GM18907 (cell line): ENCODE measurements at regions not wholly inside any gene's neighbourhood (a gene's known extent, or its start where the extent isn't known, plus 50 kb on each side); places are given as distances from the start of the nearest gene placed in this dataset.
"Not testable (repeated sequence)": the region's sequence is repeated elsewhere in the genome, so short reads cannot be mapped to it uniquely, and the experiment has no call there.

Experiments used
- ATAC-seq: cut with Tn5 transposase; IDR thresholded peaks from one replicate; pipeline ENCODE4 v1.9.1; 2021; ENCODE audit warnings: mild to moderate bottlenecking, moderate library complexity; ENCODE audit not compliant: unreplicated experiment

DNA sequence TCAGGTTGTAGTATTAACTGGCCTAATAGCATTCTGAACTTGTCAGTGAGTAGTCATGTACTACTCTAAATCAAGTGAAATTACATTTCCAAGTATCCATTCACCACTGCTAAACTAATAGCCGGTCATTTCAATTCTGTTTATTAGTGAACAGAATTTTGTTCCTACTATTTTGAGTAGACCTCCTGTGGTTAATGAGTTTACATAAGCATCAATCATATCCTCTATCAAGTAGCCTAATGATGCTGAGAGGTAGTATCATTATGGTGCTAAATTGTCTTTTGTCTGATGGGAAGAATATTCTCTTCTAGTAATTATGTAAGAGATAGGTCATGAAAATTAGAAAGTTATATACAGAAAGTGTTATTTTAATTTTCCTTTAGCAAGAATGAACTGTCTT, 602.8 kb downstream of the KCNT2 start:
- ATAC-seq, result no peak

DNA sequence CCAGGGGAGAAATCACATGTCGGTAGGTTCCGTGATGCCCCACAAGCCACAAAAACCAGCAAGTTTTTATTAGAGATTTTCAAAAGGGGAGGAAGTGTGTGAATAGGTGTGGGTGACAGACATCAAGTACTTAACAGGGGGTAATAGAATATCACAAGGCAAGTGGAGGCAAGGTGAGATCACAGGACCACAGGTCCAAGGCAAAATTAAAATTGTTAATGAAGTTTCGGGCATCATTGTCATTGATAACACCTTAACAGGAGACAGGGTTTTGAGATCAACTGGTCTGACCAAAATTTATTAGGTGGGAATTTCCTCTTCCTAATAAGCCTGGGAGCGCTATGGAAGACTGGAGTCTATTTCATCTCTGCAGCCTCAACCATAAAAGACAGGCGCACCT, 603.9 kb downstream of the KCNT2 start:
- not testable (repeated sequence) for ATAC-seq

DNA sequence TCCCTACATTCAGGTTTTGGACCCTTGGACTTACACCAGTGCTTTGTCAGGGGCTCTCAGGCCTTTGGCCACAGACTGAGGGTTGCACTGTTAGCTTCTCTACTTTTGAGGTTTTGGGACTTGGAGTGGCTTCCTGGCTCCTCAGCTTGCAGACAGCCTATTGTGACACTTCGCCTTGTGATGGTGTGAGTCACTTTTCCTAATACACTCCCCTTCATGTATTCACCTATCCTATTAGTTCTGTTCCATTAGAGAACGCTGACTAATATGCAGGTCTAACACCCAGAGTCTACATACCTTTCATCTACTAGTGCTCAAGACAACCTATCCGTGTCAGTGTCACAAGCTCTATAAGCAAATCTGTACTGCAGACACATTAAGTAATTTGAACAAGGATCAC, 605.3 kb downstream of the KCNT2 start:
- no peak for ATAC-seq

DNA sequence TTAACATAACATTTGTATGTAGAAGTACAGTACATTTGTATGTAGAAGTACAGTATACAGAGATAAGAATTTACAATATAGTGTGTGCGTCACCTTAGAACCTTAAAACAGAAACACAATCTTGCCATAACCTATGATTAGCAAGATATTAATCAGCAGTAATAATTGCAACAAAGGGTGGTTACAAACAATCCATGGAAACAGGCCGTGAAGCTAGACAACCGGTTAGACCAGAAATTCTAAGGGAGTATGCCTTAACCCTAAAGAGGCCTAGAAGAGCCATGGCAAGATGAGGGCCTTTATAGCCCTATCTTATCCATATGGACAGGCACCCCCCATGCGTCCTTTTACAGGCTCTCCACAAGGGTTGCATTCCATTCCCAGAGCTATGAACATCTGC, 605.9 kb downstream of the KCNT2 start:
- not testable (repeated sequence) for ATAC-seq

DNA sequence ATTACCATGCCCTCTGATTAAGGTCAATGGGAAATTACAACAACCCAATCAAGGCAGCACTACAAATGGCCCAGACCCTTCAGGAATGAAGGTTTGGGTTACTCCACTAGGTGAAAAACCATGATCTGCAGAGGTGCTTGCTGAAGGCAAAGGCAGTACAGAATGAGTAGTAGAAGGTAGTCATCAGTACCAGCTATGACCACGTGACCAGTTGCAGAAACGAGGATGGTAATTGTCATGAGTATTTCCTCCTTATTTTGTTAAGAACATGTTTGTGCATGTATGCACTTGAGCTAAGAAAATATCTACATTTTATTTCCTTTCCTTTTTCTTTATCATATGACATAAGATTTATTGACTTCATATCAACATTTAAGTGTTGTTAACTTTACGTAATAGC, 607.1 kb downstream of the KCNT2 start:
- no peak for ATAC-seq

DNA sequence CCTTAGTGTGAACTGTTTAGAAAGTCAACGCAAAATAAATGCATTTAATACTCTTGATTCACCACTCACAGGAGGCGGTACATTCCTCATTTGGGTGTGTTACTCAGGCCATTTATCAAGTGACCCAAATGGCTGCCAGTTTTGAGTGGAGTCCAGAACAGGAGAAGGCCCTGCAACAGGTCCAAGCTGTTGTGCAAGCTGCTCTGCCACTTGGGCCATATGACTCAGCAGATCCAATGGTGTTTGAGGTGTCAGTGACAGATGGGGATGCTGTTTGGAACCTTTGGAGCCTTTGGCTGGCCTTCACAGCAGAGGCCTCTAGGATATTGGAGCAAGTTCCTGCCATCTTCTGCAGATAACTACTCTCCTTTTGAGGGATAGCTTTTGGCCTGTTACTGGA, 609.2 kb downstream of the KCNT2 start:
- ATAC-seq, result no peak

DNA sequence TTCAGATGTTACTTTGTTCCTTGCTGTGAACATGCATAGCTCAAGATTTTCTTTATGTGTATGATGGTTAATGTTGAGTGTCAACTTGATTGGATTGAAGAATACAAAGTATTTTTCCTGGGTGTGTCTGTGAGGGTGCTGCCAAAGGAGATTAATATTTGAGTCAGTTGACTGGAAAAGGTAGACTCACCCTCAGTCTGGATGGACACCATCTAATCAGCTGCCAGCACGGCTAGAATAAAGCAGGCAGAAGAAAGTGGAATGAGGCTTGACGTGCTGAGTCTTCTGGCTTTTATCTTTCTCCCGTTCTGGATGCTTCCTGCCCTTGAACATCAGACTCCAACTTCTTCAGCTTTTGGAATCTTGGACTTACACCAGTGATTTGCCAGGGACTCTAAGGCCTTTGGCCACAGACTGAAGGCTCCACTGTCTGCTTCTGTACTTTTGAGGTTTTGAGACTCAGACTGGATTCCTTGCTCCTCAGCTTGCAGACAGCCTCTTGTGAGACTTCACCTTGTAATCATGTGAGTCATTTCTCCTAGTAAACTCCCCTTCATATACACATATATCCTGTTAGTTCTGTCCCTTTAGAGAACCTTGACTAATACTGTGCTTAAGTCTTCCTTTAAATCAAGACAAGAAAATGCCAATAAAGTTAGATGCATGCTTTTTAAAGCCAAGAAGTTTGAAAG, 626.6 kb downstream of the KCNT2 start:
- no peak for ATAC-seq

DNA sequence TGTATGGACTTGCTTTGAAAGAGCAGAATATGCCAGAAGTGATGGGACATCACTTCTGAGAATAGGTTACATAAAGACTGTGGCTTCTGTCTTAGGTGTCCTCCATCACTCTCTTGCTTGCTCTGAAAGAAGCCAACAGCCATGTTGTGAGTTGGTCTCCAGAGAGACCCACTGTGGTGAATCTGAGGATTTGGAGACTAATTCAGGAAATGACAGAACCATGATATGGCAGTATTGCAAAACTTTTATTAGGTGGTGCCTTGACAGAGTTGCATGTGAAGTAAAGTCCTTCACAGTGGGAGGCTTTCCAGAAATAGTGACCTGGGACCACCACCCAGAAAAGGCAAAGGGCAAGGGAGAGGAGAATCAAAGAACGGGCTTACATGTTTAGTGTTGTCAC, 628.6 kb downstream of the KCNT2 start:
- no peak for ATAC-seq

DNA sequence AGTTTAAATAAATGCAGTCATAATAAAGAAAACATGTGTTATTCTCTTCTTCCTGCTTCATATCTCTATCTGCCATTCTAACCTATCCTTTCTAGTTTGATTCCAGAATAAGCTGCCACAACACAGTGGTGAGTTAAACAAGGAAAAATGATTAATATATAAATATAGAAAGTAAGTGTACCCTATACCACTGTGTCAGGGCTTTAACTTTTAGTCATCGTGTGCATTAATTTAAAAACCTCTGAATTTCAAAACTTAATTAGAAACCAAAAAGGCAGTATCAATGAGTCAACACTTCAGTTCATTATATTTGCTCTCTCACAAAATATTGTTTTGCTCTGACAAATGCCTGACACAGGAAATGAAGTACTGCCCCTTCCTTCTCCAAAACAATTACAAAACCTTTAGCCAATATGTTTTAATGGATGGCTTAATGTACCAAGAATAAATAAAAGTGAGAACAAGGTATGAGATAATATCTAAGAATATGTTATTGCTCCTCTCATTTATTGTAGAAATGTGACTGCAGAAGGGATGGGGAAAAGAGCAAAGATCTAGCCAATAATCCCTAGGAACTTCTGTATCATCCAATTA, 634.8 kb downstream of the KCNT2 start:
- ATAC-seq, result no peak

DNA sequence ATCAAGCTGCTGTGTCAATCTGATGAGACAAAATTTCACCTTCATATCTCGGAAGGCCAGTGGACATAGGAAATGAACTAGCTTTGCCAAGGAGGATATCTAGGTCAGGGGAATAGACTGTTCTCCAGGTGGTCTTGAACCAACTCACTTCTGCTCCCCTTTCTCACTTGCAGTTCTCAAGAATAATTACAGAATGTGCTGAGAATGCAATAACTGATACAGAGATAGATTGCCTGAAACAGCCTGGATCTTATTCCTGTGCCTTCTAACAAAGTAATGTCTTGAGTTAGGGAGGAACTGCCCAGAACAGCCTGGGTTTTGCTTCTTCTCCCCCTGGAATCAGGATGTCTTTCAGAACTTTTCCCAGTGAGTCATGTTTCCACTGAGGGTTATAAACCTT, 636.7 kb downstream of the KCNT2 start:
- no peak for ATAC-seq

DNA sequence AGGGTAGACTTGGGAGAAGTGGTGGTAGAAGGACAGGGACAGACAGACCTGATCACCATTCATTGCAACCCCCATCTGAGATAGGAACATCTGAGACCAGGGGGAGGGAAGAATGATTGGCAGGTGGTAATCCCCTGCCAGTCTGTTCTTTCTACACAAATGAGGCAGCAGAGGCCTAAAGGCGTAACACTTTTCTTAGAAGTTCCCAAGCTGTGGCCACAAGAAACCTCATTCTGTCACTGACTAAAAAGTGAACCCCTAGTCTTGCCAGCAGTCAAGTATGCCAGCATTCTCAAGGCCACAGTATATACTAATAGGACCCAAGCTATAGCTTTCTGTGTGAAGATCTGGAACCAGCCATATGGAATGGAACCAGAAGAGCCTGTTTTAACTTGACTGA, 638.0 kb downstream of the KCNT2 start:
- ATAC-seq, result peak; percentile 41

DNA sequence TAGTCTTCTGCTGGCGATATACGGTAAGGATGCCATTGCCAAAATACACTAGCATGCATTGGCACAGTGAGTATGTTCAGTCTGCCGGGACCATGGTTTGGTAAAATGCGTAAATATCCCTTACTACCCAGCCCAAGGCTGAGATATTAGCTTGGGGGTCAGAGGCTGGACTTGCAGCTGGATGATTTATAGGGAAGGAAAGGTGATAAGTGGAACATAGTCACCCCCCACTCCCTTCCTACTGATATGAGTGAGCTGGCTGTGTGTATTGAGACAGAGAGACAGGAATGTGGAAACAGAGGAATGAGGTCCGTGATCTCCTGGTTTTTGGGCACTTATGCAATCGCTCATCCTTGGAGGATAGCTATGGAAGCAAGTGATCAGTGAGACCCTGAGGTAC, 642.8 kb downstream of the KCNT2 start:
- no peak for ATAC-seq

DNA sequence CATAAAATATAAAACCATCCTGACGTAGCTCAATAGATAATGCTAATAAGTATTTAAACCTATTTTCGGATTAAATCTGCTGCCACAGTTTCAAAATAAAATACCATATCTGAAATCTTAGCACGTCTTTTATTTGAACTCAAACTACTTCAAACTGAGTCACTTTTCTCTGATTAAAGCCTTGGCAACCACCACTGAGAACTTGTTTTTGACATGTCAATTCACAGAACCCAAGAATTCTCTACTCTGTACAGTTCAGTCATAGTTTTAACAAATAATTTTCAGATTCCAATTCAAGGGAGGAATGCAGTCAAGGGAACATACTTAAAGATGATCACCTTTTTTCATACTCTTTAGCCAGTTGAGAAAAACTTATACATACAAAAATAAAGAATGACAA, 643.2 kb downstream of the KCNT2 start:
- no peak for ATAC-seq

DNA sequence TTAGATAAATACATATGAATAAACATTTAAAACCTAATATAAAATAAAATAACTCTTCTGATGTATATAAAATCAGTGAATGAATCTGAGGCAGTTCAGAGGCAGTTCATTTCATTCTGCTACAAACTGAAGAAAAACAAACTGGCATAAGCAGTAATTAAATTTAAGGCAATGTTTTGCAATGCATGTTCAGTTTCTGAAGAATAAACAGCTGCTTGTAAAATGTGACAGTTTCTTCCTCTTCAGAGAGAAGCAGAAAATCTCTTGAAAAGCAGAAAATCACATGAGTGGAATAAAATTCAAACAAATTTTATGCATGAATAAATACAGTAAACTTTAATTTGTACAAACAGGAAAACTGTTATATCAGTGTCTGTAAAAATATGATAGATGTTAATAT, 643.7 kb downstream of the KCNT2 start:
- no peak for ATAC-seq

DNA sequence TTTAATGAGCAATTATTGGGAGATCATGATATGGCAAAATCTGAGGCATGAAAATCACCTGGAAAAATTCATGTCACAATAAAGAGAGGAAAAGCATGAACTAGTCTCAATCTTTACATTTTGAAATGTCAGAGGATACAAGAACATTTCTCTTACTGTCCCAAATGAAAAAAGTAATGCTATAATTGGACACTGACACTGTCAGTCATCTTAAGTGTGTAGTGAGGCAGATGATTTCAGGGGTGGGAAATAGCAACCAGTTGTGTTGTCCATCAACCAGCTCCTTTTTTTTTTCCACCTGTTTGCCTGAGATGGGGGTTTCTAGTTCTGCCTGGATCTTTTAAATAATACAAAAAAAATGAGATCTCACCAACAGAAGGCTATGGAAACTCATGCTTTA, 646.2 kb downstream of the KCNT2 start:
- ATAC-seq, result no peak

DNA sequence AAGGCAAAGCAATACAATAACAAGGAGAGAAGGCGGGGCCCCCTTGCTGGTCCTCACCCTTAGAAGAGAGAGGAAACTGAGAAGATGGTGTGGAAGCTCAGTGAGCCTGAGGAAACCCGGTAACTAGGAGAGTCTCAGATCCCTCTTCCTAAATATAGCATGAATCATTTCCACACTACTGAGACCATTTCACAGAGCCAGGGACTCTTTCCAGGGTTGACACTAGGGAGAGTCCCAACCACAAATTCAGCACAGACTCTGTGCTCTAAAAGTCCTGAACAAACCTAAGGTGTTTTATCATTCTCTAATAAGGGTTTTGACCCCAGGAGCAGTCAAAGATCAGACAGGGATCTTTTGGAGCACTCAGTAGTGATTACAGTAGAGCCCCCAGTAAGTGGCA, 647.7 kb downstream of the KCNT2 start:
- no peak for ATAC-seq

DNA sequence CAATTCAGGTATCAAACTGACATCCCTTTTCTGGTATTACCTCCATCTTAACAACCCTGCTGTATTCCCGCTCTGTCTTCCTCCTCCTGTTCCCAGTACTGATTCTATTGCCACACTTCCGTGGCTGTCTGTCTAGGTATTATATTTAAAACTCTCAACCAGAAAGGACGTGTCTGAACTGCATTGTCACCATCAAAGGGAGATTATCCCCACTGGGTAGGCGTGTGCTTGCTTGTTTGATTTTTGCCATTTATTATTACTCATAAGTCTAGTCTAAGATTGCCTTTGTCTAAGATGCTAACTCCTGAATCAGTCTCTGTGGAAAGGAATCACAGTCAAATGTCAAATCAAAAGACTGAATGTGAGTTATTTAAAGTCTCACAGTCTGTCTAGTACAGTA, 650.1 kb downstream of the KCNT2 start:
- ATAC-seq, result no peak

DNA sequence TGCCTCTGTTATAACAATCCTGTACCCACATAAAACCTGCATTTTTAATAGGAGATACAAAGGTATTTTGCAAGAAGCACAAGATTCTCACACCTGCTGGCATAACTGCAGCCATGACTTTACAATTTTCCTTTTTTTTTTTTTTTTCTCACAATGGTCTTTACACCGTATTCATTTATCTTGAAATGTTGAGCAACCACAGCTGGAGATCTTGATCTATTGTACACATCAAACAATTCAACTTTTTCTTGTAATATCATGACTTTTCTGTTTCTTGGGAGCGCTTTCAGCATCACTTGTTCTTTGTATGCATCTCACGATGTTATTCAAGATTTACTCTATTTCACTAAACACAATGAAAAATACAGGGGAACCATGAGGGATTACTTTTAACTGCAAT, 651.4 kb downstream of the KCNT2 start:
- no peak for ATAC-seq

DNA sequence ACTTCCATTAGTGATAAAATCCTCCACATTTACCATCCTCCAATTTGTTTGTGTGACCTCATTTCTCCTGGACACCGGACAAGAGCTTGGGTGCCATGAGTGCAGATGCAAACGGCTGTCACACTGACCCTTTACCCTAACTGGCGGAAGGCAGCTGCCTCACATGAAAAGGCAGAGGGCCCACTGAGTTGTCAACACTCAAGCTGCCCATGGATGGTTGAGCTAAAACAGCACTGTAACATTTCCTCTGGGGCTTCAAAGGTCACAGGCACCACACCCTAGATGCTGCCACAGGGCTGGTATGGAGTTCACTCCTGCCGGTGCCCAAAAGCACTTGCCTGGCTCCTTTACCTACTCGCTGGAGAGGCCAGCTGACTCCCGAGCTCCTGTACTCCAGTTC, 653.4 kb downstream of the KCNT2 start:
- no peak for ATAC-seq

DNA sequence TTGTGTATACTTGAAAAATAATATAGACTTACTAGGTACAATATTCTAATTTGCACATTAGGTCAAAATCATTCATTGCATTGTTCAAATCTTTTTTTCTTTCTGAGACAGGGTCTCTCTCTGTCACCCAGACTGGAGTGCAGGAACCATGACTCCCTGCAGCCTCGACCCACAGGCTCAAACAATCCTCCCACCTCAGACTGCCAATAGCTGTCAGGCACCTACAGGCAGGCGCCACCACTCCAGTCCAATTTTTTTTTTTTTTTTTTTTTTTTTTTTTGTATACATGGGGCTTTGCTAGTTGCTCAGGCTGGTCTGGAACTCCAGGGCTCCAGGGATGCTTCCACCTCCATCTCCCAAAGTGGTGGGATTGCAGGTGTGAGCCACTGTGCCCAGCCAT, 656.9 kb downstream of the KCNT2 start:
- ATAC-seq, result no peak

DNA sequence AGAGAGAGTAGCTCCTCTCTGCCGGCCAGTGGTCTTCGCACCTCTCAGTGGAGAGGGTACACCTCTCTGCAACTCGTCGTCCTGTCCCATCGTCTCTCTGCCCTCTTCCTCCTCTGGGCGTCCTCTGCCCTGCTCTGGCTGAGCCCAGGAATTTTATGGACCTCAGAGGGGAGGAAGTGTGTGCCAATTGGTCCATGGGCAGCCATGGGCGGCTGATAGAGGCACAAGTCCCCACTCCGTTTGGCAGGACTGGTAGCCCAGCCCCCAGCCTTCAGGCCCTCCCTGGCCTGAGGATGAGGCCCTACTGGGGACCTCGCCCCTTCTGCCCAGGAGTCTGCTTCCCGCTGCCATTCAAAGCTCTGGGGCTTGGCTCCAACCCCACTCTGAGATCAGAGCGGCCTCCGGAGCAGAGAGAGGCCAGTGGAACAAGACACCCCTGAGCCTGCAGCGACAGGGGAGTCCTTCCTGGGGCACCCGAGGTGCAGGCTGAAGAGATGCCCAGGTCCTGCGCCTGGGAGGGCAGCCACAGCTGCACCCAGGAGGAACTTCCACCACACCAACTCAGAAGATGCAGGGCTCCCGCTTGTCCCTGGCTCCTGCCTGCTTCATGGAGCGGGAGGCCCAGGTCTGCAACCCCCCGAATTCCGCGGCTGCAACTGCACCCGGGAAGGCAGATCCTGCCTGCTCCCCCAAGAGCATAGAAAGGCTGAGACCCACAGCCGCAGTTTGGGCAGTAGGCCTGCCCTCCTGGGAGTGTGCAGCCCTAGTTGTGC, 659.9 kb downstream of the KCNT2 start:
- no peak for ATAC-seq

DNA sequence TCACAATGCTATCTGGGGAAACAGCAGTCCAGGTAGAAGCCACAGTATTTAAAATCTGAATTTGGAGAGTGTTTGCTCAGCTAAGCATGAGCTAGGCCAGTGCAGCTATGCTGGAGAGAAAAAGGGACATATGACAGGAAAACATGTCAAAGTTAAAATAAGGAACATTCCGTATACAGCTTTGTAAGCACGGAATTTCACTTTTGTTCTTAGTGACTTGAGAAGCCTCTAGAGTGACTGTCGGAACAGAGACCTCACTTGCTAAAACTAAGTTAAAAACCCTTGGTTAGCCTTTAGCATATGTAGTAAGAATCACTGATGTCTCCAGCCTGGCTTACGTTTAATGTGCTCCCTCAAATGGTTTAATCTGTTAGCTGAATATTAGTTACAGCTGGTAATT, 661.7 kb downstream of the KCNT2 start:
- no peak for ATAC-seq
